ENCODE measurements at regions not wholly inside any gene's neighbourhood (a gene's known extent, or its start where the extent isn't known, plus 50 kb on each side); places are given as distances from the start of the nearest gene placed in this dataset.

DNA sequence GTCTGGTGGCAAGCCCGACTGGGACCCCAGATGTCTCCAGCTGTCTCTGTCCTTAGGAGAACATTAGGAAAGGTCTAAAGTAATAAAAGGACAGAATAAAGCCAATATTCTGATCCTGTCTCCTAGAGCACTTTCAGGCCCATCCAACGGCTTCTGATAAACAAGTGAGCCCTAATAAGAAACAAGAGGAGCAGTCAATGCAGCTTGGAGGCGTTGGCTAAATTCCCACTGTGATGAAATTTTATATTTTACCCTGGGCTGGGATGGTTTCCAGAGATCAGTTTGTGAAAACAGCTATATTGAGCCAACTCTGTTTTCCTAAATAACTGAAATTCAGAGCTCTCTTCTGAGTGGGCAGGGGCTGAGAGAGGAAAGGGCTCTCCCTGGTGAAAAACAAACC, 55.5 kb upstream of the SRRM4 start:
- H3K36me3 ChIP-seq (ENCODE audit: insufficient read depth in 1 of 2, low read depth in 1 of 2), result no peaks in the 10 kb centered on the region
- TF ChIP-seq CTCF (IDR thresholded peaks at IDR 0.05), result no peak
- H3K27me3 ChIP-seq (ENCODE audit: insufficient read depth in 3 of 3, low read length in 2 of 3), result no peaks in the 10 kb centered on the region
- DNase-seq (no peak), ATAC-seq (no peak)
- WGBS, 3 donors, result 18 to 29% (median 19%) methylated on average over 3 of the region's 3 CpGs
- no peak overlapping the region for H3K27ac ChIP-seq
- no peaks in the 10 kb centered on the region for H3K9me3 ChIP-seq
- intact Hi-C loops (cut with DNase I), result no loop called here
- no peak overlapping the region for H3K4me3 ChIP-seq
- no peaks in the 10 kb centered on the region for H3K4me1 ChIP-seq

All from psoas muscle (tissue), 7 donors.